AG04450 (cell line): ENCODE measurements at regions not wholly inside any gene's neighbourhood (a gene's known extent, or its start where the extent isn't known, plus 50 kb on each side); places are given as distances from the start of the nearest gene placed in this dataset.

Experiments
- CTCF ChIA-PET: fragments of 300-600, 350-600 bp; formaldehyde crosslinking; extraction: SDS; loops from one replicate; lab custom pipeline; 2022; ENCODE audit warnings: antibody characterized with exemption, inconsistent platforms; lab: Charles Lee
- POLR2A ChIA-PET: fragments of 350-600 bp; formaldehyde crosslinking; extraction: SDS; loops from one replicate; lab custom pipeline; 2021; ENCODE audit warnings: antibody characterized with exemption, inconsistent platforms; lab: Yijun Ruan, JAX
- DNase-seq: peaks from one replicate; pipeline ENCODE4 v3.0.0-alpha.2; 2011; ENCODE audit warnings: low read depth, low spot score
- H3K27ac ChIP-seq: one replicate; pipeline ENCODE4 v1.5.1; 2012; ENCODE audit warnings: low read depth, low read length, control low read depth
- H3K27me3 ChIP-seq: one replicate; pipeline ENCODE4 v1.6.0; 2012; ENCODE audit warnings: low read length; ENCODE audit not compliant: control insufficient read depth, insufficient read depth
- H3K4me3 ChIP-seq: 2 replicates; pipeline ENCODE4 v1.5.1; 2011; ENCODE audit warnings: mild to moderate bottlenecking, low read depth, low read length, control low read depth
- H3K9me3 ChIP-seq: 2 replicates; pipeline ENCODE4 v1.5.1; 2012; ENCODE audit warnings: low read length; ENCODE audit not compliant: control insufficient read depth, insufficient read depth
- CTCF ChIP-seq: IDR thresholded peaks from 2 replicates; pipeline ENCODE4 v1.5.1; 2011; ENCODE audit warnings: low read depth, low read length, control low read depth, inconsistent platforms

- H3K27ac ChIP-seq, result no peak overlapping the region
- ChIA-PET POLR2A (no interaction called here), CTCF (no interaction called here)
- H3K9me3 ChIP-seq, result no peaks in the 10 kb centered on the region
- TF ChIP-seq CTCF, result no peak
- no peak for DNase-seq
- H3K4me3 ChIP-seq, result no peak overlapping the region
- H3K27me3 ChIP-seq, result no peaks in the 10 kb centered on the region
Measured at GRCh38 chr9:82299870-82300269, 311.3 kb downstream of the SPATA31D1 start.

GRCh38 chr9:82302968-82303655 is 314.5 kb downstream of the SPATA31D1 start:
- no peak for TF ChIP-seq CTCF
- ChIA-PET POLR2A (no interaction called here), CTCF (no interaction called here)
- H3K27me3 ChIP-seq, result no peaks in the 10 kb centered on the region
- DNase-seq, result no peak
- no peak overlapping the region for H3K4me3 ChIP-seq
- no peak overlapping the region for H3K27ac ChIP-seq
- H3K9me3 ChIP-seq, result no peaks in the 10 kb centered on the region

GRCh38 chr9:82308836-82309235 is 320.3 kb downstream of the SPATA31D1 start:
- Histone ChIP-seq H3K4me3 (no peak overlapping the region), H3K27ac (no peak overlapping the region), H3K27me3 (no peaks in the 10 kb centered on the region), H3K9me3 (no peaks in the 10 kb centered on the region)
- ChIA-PET POLR2A (no interaction called here), CTCF (interaction anchor here (1.0 to 1.4 kb wide), 2 partner anchors 11 to 299 kb away, joined by 3 to 4 read pairs; no protein-coding TSS in a partner anchor)
- no peak for TF ChIP-seq CTCF
- no peak for DNase-seq

- Histone ChIP-seq H3K27me3 (no peaks in the 10 kb centered on the region), H3K27ac (no peak overlapping the region), H3K4me3 (no peak overlapping the region), H3K9me3 (no peaks in the 10 kb centered on the region)
- CTCF ChIA-PET, result no interaction called here
- TF ChIP-seq CTCF, result no peak
- DNase-seq, result no peak
- POLR2A ChIA-PET, result no interaction called here
Measured at GRCh38 chr9:82313697-82314096, 325.1 kb downstream of the SPATA31D1 start.

- H3K27me3 ChIP-seq, result no peaks in the 10 kb centered on the region
- no peak for DNase-seq
- CTCF ChIA-PET, result interaction anchor here (1.2 kb wide), 1 partner anchor 286 kb away, joined by 3 read pairs; no protein-coding TSS in a partner anchor
- H3K4me3 ChIP-seq, result no peak overlapping the region
- POLR2A ChIA-PET, result no interaction called here
- TF ChIP-seq CTCF, result no peak
- H3K27ac ChIP-seq, result no peak overlapping the region
- H3K9me3 ChIP-seq, result no peaks in the 10 kb centered on the region
Measured at GRCh38 chr9:82320566-82320965, 332.0 kb downstream of the SPATA31D1 start.
